NCI-H187 (cell line): ENCODE measurements at regions not wholly inside any gene's neighbourhood (a gene's known extent, or its start where the extent isn't known, plus 50 kb on each side); places are given as distances from the start of the nearest gene placed in this dataset.
"Not testable (repeated sequence)": the region's sequence is repeated elsewhere in the genome, so short reads cannot be mapped to it uniquely, and the experiment has no call there.

Source experiments
- DNase-seq, 2 experiments: peaks; one replicate each; lab custom pipeline; 2025; lab: John Stamatoyannopoulos, UW

- DNase-seq, result no peak
These were observed 124.2 kb downstream of the METRNL start for GRCh38 chr17:83203472-83204221.

- DNase-seq, result no peak
These were observed 124.9 kb downstream of the METRNL start for GRCh38 chr17:83204230-83204725.

- DNase-seq, result not testable (repeated sequence)
These were observed 125.5 kb downstream of the METRNL start for GRCh38 chr17:83204736-83205386.

GRCh38 chr17:83205387-83206035 lies 126.1 kb downstream of the METRNL start:
- DNase-seq, result peak; percentile 22 to 28

GRCh38 chr17:83206036-83206394 lies 126.6 kb downstream of the METRNL start:
- not testable (repeated sequence) for DNase-seq

- not testable (repeated sequence) for DNase-seq
These were observed 127.6 kb downstream of the METRNL start for GRCh38 chr17:83206819-83207588.

GRCh38 chr17:83247001-83247400 lies 167.6 kb downstream of the METRNL start:
- DNase-seq, result not testable (repeated sequence)
